BJ (cell line): ENCODE measurements at regions not wholly inside any gene's neighbourhood (a gene's known extent, or its start where the extent isn't known, plus 50 kb on each side); places are given as distances from the start of the nearest gene placed in this dataset.
"Not testable (repeated sequence)": the region's sequence is repeated elsewhere in the genome, so short reads cannot be mapped to it uniquely, and the experiment has no call there.

Experiments used
- CTCF ChIA-PET: fragments of 350-600 bp; formaldehyde crosslinking; extraction: SDS; loops from one replicate; lab custom pipeline; 2021; ENCODE audit warnings: antibody characterized with exemption, inconsistent platforms; lab: Yijun Ruan, JAX
- POLR2A ChIA-PET: fragments of 300-600 bp; sonication (Branson Sonifier 250); formaldehyde crosslinking; extraction: SDS; loops from one replicate; lab custom pipeline; 2021; ENCODE audit warnings: antibody characterized with exemption; lab: Charles Lee
- DNase-seq: peaks from one replicate; pipeline ENCODE4 v3.0.0-alpha.2; 2011; ENCODE audit warnings: low read depth
- H3K27me3 ChIP-seq: 2 replicates; pipeline ENCODE4 v1.6.0; 2011; ENCODE audit warnings: low read length; ENCODE audit not compliant: control insufficient read depth, insufficient read depth
- H3K36me3 ChIP-seq: 2 replicates; pipeline ENCODE4 v1.5.1; 2011; ENCODE audit warnings: low read length; ENCODE audit not compliant: control insufficient read depth, insufficient read depth
- H3K4me3 ChIP-seq: 2 replicates; pipeline ENCODE4 v1.5.1; 2011; ENCODE audit warnings: low read depth, mild to moderate bottlenecking, control low read depth, low read length
- TF ChIP-seq, protein P1 (sequence below): IDR thresholded peaks from 2 replicates; pipeline ENCODE4 v1.5.1; 2011; ENCODE audit warnings: low read depth, mild to moderate bottlenecking, control low read depth, inconsistent platforms, low read length, moderate library complexity; ENCODE audit not compliant: insufficient read depth

DNA sequence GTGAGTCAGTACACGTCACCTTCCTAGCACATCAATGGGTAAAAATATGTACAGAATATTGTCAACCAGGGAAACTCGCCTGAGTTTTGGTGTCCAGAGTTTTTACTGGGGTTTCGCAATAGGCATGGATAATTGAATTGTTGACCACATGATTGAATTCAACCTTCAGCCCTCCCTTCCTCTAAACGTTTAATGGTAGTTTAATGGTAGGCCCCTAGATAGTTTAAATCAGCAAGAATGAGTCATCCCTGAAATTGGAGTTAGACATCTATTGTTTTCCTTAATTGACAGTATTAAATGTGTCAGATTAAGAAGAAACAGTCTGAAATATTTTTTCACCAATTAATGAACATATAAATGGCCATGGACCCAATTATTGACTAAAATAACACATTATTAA lies 57.8 kb upstream of the CACNA2D1 start:
- CTCF ChIA-PET, result interaction anchor here (0.6 kb wide), 1 partner anchor 168 kb away, joined by 3 read pairs; no protein-coding TSS in a partner anchor
- Histone ChIP-seq H3K27me3 (no peaks in the 10 kb centered on the region), H3K4me3 (no peak overlapping the region), H3K36me3 (no peaks in the 10 kb centered on the region)
- no peak for DNase-seq
- TF ChIP-seq, protein P1, sequence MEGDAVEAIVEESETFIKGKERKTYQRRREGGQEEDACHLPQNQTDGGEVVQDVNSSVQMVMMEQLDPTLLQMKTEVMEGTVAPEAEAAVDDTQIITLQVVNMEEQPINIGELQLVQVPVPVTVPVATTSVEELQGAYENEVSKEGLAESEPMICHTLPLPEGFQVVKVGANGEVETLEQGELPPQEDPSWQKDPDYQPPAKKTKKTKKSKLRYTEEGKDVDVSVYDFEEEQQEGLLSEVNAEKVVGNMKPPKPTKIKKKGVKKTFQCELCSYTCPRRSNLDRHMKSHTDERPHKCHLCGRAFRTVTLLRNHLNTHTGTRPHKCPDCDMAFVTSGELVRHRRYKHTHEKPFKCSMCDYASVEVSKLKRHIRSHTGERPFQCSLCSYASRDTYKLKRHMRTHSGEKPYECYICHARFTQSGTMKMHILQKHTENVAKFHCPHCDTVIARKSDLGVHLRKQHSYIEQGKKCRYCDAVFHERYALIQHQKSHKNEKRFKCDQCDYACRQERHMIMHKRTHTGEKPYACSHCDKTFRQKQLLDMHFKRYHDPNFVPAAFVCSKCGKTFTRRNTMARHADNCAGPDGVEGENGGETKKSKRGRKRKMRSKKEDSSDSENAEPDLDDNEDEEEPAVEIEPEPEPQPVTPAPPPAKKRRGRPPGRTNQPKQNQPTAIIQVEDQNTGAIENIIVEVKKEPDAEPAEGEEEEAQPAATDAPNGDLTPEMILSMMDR, result no peak
- POLR2A ChIA-PET, result no interaction called here

DNA sequence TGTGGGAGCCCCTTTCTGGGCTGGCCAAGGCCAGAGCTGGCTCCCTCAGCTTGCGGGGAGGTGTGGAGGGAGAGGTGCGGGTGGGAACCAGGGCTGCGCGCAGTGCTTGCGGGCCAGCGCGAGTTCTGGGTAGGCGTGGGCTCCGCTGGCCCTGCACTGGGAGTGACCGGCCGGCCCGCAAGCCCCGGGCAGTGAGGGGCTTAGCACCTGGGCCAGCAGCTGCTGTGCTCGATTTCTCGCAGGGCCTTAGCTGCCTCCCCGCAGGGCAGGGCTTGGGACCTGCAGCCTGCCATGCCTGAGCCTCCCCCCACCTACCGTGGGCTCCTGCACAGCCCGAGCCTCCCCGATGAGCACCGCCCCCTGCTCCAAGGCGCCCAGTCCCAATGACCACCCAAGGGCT lies 56.0 kb upstream of the CACNA2D1 start:
- CTCF ChIA-PET, H3K4me3 ChIP-seq, POLR2A ChIA-PET, DNase-seq, H3K36me3 ChIP-seq, H3K27me3 ChIP-seq: not testable (repeated sequence)

DNA sequence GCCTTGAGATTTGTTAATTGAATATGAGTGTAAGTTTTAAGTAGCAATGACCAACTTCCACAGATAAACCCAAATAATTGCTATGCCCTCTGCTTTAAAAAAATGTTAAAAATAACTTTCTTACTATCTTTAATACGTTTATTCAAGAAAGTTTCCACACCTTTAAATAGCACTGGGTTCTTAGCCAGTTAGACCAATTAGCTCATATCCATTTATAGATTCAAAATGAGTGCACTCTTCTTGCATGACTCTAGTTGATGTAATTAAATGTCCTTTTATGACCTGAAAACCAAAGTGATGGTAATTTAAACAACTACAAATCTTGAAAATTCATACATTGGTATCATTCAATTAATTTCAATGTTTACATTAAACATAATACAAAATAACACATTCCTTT lies 50.8 kb upstream of the CACNA2D1 start:
- no peak for DNase-seq
- POLR2A ChIA-PET, result no interaction called here
- Histone ChIP-seq H3K27me3 (peaks cover 2% of the 10 kb centered on the region; the same call in 1 of the 2 replicates), H3K36me3 (no peaks in the 10 kb centered on the region), H3K4me3 (no peak overlapping the region)
- TF ChIP-seq, protein P1, result no peak
- CTCF ChIA-PET, result interaction anchor here (0.6 kb wide), 1 partner anchor 273 kb away, joined by 3 read pairs; no protein-coding TSS in a partner anchor
